Vagina (tissue), 2 donors: ENCODE measurements at regions not wholly inside any gene's neighbourhood (a gene's known extent, or its start where the extent isn't known, plus 50 kb on each side); places are given as distances from the start of the nearest gene placed in this dataset.

Source experiments
- CTCF ChIP-seq, 3 experiments: fragments of 450-650 bp in 2 of 3; fragments of 200-600 bp in 1 of 3; sonication (generic) in 1 of 3; IDR thresholded peaks; one replicate each; pipeline ENCODE4 v1.5.1; 2017 to 2019; ENCODE audit warnings: antibody characterized with exemption in 3 of 3, mild to moderate bottlenecking in 2 of 3, moderate library complexity in 2 of 3
- POLR2A ChIP-seq, 2 donors: fragments of 450-650 bp; IDR thresholded peaks; one replicate each; pipeline ENCODE4 v1.6.1; 2017; ENCODE audit warnings: antibody characterized with exemption in 2 of 2, mild to moderate bottlenecking in 2 of 2, moderate library complexity in 2 of 2

DNA sequence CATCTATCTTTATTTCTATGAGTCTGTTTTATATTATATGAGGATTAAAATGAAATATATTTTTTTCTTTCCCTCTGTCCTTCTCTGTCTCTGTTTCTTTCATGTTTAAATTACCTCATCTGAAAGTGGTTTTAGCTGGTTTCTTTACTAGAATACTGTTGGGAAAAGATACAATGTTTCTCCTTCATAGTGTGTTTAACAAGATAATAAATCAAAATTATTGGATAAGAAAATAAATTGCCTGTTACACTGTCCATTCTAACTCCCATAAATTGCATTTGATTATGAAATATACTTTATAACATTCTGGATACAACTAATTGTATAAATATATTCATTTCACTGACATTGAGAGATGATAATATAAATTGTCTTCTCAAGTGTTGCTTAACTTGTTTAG, 1168.0 kb downstream of the PLA2G4A start:
- TF ChIP-seq CTCF (IDR thresholded peaks at IDR 0.05): no peak
- TF ChIP-seq POLR2A (IDR thresholded peaks at IDR 0.05): no peak
